GM21526 (cell line): ENCODE measurements at regions not wholly inside any gene's neighbourhood (a gene's known extent, or its start where the extent isn't known, plus 50 kb on each side); places are given as distances from the start of the nearest gene placed in this dataset.

Experiments
- ATAC-seq: cut with Tn5 transposase; IDR thresholded peaks from one replicate; pipeline ENCODE4 v1.9.1; 2021; ENCODE audit warnings: moderate library complexity; ENCODE audit not compliant: unreplicated experiment, low FRiP score

DNA sequence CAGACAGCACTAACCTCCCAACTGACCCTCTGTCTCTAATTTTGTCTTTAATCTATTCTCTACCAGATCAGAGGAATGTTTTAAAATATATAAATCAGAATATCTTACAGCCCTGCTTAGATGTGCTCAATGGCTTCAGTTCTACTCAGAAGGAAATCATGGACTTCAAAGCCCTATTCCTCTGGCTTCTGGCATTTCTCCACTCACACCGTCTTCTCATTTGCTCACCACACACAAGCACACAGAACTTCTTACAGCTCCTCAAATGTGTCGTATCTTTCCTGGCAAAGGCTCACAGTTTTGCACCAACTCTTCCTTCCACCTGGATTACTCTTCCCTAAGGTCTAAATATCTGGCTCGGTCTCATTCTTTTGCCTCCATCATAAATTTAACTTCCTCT, 71.6 kb upstream of the NUDT7 start:
- ATAC-seq: no peak

DNA sequence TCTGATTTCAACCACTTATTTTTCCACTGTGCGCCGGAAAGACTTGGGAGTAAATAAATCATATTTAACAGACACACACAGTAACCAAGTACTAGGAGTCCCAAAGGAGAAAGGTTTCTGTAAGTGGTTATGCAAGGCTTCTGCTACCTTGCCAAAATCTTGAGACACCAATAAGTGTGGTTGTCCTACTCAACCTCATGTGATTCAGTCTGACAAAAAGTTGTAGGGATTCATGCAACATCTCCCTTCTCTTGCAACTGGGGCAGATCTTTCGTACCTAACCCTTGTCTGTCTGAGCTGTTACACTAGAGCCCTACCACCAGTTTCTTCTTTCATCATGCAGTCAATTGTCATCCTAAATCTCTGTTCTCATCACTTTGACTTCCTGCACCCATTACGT, 69.9 kb upstream of the NUDT7 start:
- no peak for ATAC-seq

DNA sequence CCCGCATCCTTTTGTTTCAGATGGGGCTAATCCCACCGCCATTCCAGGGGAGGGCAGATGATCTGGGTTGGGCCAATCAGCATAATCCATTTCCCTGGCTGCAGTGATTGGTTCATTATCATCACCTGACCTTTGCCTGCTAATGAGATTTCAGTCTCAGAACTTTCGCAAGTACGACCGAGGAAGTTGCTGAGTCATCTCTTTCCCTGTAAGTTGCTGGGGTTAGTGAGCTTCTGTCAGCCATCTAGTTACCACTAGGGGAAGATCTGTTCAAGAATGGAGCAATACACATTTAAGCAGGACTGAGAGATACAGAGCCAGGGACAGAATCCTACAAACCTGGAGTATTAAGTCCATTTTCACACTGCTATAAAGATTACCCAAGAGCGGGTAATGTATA, 65.3 kb upstream of the NUDT7 start:
- ATAC-seq: no peak

DNA sequence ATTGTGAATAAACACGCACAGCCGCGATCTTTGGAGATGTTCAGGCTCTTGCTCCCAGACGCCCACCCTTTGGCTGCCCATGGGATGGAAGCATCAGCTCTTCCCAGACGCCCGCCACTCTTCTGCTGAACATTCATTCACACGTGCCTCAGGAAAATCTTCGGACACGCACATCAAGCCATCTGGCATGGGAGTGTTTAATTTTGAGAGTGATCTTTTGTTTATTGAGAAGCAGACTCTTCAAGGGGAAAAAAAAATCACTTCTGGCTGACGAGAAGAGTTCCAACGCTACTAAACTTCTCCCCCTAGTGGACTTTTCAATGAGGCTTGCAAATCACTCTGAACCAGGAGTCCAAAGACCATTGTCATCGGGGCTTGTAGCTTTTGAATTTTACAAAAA, 62.0 kb upstream of the NUDT7 start:
- ATAC-seq: no peak

DNA sequence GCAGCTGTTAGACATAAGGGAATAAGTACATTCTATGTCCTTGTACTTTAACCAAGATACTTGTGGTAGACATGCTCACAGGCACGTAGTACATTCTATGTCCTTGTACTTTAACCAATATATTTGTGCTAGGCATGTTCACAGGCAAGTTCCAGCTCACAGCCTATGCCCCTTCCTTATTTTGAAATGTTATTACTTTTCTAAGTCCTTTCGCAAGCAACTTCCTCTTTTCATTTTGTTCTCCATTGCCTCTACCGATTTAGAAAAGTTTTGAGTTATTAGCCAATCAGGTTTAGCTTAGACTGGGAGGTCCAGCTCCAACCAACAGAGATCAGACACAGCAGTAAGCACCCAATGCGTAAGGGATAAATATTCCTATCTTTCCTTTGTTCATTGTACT, 60.1 kb upstream of the NUDT7 start:
- ATAC-seq: no peak

DNA sequence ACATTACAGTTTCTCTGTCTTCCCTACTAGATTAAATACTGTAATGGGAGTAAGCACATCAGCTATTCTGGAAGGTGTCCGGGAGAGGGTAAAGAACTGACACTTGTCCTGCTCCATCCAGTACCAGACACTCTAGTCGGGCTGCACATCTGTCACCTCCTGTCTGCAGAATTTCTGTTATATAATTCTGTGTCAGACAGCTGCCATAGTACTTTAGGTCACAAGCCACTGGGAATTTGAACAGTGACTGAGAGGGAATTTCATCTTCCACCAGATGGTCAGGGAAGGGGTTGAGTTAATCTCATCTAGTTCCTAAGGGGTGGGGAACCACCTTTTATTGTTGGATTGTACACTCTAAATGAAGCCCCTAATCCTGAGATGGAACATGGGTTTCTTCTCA, 58.6 kb upstream of the NUDT7 start:
- ATAC-seq: no peak

DNA sequence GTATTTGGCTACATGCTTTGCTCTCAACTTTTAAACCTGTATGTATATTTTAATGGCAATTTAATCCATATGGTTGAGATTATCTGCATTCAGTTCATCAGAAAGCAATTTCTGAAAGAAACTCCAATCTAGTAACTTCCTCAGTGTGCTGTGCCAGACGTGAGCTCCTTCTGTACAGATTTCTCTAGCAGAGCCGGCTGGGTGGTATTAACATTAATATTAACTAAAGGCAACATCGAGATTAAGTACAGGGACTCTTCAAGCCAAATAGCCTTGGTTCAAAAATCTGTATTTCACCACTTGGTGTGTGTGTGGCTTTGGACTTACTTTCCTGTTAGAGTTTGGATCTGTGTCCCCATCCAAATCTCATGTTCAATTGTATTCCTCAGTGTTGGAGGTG, 55.5 kb upstream of the NUDT7 start:
- no peak for ATAC-seq

DNA sequence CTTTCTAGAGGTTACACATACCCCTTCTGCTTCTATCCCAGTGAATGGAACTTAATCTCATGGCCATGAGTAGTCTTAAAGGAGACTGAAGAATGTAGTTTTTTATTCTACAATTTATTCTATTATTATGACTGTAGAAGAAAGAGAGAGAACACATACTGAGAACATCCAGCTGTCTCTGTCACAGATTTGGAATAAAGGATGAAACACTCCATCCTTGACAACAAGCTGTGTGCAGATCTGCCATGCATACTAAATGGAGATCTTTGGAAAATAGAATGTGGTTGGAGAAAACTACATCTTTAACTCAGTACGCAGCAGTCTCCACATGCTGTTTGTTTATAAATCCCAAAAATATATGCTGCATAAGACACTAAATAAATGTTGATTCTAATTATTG, 54.1 kb upstream of the NUDT7 start:
- ATAC-seq: no peak

DNA sequence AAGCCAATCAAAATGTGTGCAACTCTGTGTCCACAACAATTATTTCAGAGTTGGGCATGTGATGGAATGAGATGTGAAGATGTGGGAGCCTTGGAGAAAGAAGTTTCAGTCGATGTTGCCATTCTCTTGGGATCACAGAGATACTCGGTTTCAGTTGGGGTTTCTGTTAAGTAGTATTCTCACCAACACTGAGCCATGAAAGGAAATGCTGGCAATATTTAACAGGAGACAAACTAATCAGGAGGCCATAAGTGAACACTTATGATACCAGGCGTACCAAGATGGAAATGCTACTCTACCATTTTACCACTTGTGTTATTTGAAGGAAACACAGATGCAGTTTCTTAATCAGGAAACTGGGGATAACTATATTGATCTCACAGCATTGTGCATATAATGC, 53.3 kb upstream of the NUDT7 start:
- no peak for ATAC-seq
